GM19397 (cell line): ENCODE measurements at regions not wholly inside any gene's neighbourhood (a gene's known extent, or its start where the extent isn't known, plus 50 kb on each side); places are given as distances from the start of the nearest gene placed in this dataset.

Experiments used
- ATAC-seq: cut with Tn5 transposase; IDR thresholded peaks from one replicate; pipeline ENCODE4 v1.9.1; 2021; ENCODE audit warnings: mild to moderate bottlenecking, moderate library complexity; ENCODE audit not compliant: unreplicated experiment

DNA sequence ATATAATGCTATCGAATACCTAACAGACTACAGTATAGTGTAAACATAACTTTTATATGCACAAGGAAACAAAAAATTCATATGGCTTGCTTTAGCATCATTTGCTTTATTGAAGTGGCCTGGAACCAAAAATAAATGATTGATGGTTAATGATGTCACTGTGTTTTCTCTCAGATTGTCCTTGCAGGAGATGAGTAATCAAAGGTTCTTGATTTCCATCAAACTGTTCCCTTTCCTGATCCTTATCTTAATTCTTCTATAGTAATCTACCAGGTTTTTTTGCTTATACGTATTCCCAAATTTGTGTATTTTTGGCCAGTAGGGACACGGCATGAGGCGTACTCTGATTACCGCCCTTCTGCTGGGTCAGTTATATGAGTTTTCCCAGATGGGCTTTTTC, 104.9 kb upstream of the CXCR4 start:
- ATAC-seq = no peak

DNA sequence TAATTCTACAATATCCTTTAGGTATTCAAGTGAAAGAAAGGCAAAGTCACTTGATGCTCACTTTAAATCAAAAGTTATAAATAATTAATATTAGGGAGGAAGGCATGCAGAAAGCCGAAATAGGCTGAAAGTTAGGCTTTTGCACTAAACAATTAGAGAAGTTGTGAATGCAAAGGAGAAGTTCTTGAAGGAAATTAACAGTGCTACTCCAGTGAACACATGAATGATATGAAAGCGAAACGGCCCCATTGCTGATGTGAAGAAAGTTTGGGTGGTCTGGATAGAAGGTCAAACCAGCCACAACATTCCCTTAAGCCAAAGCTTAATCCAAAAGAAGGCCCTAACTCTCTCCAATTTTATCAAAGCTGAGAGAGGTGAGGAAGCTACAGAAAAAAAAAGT, 103.1 kb upstream of the CXCR4 start:
- ATAC-seq = no peak

DNA sequence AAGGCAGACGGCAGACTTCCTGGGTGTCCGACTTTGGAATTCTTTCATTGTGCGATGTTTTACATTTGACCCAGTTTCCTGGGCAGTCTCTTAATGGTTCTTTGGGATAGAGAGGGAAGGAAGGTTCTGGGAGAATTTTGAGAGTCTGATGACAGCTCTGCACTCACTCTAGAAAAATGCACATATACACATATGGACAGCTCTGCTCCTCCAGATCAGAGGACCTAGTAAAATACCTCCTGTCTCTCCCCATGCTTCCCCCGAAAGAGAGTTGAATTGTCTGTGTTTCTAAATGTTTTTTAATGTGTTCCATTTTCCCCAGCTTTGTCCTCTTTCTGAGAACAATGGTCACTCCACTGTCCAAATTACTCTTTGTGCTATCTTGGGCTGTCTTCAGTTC, 102.0 kb upstream of the CXCR4 start:
- no peak for ATAC-seq

DNA sequence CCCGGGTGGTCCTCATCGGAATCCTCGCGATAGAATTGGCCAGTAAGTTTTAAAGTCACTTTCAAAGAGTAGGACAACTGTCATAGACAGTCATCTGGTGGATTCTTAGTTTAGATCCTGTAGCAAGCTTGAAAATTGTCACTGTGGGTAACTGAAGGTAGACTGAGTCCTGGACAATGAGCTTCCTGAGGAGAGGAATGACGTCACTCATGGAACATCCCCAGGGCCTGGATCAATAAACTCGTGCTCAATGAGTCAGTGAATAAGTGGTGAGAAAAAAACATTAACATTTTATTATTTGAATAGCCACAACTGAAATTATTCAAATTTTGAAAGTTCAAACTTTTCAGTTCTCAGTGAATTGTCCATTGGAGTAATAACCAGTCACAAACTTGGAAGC, 101.4 kb upstream of the CXCR4 start:
- ATAC-seq = no peak

DNA sequence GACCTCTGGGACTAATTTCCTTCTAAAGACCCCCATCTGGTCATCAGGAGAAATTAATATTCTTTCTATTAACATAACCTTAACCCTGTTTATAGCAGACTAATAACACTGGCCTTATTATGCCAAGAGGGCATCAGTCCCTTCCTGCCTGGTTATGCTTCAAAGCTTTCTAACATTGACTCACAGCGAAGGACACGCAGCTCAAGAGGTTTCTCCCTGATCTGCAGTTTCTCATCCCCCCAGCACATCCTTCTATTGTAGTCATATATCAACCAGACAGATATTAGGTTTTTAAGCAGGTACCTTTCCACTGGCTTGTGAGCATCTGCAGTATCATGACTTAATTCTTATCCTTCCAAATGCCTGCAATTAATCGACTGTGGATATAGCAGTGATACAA, 100.0 kb upstream of the CXCR4 start:
- no peak for ATAC-seq

DNA sequence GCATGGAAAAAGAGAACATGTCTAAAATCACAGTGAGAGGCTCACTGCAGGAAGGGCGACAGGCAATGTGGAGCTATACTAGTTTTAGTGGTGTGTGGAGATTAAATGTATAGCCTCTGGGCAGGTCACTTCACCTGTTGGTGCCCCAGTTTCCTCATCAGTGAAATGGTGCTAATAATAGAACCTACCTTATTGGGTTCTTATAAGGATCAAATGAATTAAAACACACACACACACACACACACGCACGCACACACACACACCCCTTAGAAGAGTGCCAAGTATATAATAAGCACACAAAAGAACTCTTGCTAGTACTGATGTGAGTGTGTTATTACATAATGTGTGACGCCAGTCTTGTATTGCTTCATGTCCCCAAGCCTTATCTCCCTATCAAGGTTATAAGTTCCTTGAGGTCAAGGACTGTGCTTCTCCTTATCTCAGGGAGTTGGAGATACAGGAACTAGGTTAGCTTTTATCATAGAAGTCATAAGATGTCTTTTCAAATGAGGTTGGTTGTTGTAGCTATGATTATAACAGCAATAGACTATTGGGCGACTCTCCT, 98.0 kb upstream of the CXCR4 start:
- no peak for ATAC-seq

DNA sequence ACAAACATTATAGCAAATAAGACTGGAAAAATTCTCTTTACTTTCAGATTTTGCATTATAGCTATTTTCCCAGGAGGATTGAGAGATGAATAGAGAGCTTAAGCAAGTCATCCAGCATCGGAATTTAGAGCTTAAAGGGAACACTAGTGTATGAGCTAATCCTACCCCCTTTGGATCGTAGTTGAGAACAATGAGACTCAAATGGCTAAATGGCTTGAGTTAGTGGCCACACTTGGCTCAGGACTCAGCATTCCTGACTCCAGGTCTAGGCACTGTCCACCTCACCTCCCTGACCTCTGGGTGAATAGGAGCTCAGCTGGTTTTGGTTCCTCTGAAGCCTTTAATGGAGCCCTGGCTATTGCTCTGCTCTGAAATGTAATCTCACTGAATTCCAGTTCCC, 97.5 kb upstream of the CXCR4 start:
- no peak for ATAC-seq

DNA sequence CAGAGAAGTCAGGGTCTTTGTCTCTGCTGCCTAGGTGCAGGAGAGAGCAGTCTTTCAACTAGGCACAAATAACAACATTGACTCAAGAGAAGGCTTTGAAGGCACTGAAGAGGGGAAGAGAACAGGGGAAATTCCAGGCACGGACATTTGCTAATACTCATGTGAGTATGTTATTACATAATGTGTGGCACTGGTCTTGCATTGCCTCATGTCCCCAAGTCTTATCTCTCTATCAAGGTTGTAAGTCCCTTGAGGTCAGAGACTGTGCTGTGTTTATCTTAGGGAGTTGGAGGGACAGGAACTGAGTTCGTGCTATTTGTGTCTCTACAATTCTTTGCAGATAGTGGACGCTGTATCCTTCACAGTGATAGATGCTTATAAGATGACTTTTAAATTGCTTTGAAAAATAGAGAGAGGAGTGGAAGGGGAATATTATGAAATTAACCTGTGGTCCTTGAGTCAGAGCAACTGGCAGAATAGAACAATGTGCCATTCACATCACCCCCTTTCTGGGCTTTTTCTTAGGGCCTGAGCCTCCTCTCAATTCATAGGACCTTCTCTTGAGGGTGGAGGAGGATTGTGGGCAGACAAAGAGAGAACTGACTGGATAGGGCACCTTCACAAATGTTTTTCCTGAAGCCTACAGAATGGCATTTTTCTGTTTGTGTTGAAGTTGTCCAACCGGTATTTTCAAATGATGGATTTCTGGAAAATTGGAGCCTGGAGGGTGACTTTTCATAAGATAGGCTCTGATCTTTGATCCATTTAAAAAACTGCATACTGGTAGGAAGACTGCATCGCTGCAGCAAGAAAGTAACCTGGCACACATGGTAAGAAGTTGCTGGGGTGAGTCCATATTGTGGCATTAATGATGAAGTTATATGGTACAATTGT, 96.6 kb upstream of the CXCR4 start:
- no peak for ATAC-seq

DNA sequence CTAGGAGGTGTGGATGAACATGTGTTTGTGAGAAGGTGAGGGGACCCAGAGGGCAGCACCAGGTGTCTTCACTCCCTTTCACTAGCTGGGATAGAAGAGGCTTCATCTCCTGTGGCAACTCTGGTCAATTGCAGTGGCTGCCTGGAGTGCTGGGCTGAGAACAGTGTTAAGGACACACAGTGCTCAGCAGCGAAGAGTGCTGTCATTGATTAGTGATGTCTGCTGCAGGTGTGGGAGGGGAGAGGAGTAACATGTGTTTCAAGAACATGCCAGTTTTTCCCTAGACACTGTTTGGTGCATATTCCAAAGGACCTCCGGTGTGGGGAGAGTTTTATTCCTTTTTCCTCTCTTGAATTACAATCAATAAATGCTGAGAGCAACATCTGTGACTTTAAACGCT, 95.9 kb upstream of the CXCR4 start:
- ATAC-seq = no peak

DNA sequence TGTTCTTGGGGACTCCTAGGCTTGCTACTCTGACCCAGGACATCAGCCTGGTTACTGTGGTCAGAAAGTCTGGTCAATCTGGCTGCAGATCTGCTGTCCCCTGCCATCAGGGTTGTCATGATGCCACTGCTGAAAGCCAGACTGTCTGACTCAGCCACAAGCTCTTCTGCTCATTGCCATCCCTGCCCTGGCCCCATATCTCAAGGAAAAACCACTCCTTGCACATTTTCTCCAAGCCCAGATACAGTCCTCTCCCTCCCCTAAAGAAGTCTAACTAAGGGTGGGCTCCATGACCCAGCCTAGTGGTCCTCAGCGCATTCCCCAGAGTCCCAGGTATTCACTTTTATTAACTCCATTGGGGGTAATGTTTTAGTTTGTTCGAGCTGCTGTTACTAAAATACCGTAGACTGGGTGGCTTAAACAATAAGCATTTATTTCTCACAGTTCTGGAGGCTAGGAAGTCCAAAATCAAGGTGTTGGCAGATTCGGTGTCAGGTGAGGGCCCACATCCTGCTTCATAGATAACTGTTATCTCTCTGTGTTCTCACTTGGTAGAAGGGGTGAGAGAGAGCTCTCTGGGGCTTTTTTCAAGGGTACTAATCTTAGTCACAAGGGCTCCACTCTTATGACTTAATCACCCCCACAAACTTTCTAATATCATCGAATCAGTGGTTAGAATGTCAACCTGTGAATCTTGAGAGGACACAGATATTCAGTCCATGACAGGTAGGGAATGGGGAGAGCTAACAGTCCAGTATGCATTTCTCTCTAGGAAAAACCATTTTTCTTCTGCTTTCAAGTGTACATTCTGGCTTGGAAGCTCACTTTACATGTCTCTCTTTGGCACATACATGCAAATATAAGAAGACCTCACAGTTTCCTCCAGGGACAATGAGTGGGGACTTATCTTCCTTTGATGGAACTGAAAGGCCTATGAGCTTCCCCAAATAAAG, 94.8 kb upstream of the CXCR4 start:
- peak; percentile 58 for ATAC-seq

DNA sequence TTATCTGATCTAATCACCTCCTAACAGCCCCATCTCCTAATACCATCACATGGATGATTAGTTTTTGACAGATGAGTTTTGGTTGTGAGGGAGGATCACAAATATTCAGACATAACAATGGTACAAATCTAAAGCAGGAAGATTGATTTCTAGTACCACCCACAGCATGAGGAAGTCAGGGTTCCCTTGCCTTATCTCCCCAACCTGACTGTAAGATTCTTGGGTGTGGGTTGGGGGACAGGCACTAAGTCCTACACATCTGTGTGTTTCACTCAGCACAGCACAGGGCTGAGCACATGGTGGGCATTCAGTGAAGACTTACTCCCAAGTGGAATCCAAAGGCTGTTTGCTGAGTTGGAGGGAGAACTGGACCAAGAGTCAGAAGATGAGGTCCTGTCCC, 93.8 kb upstream of the CXCR4 start:
- ATAC-seq = no peak

DNA sequence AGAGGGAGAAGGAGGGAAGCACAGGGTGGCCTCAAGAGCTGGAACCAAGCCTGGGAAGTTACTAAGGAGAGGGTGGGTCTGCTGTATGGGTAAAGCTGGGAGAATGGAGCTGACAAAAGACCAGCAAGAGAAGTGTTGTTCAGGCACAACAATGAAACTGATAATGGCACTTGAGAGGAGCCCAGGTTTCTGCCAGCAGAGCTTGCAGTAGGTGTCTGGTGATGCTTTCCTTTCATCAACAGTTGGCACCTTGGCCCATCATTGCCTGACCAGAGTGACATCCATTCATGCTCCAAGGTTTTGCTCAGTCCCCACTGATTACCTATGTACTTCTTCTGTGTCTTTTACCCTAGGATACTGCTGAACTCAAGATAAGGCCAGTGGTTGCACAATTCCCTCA, 92.9 kb upstream of the CXCR4 start:
- ATAC-seq = no peak

DNA sequence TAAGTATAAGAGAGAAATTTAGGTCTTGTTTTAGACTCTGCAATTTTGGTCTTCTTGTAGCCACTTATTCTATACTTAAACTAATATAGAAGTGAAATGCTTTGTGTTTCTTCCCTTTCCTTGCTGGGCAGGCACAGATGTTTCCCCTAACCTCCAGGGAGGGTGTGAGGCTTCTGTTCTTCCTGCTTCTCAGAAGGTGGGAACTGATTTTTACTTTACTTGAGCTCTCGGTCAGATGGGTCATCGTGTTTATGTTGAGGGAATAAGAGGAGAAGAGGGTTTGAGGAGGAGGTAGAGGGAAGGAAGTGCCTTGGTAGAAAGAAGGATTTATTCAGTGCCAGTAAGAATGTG, 92.5 kb upstream of the CXCR4 start:
- ATAC-seq = no peak

DNA sequence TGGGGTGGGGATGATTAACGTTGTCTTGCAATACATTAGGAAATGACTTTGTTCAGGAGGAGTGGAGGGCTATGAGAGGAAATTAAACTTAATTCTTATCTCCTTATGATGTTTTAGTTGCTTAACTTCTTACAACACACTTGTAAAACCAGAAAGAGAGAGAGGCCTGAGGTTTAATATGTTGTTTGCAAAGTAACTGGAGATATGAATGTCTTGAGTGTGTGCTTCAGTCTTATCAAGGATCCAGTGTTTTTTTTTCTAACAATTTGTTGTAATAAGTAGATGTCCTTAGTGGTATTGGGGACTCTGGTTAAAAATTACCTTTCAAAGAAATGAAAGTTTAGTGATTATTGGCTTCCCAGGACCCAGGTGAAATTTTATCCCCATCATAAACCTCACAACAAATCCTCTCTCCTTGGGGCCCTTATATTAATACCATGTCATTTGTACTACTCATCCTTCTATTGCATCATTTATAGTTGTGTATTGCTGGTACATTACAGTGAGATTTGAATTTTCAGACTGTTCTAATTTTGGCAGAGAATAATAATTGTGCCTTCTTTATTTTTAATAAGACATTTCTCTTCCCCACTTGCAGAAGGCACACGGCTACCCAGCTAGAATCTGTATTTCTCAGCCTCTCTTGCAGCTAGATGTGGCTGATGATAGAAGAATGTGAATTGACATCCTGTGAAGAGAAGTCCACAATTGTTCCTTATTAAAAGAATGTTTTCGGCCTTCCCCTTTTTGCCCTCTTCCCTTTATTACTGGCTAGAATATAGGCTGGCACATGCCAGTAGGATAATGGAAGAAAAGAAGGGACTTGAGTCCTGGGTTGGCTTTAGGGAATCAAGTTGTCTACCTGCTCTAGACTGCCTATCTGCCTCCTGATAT, 91.9 kb upstream of the CXCR4 start:
- ATAC-seq = no peak

DNA sequence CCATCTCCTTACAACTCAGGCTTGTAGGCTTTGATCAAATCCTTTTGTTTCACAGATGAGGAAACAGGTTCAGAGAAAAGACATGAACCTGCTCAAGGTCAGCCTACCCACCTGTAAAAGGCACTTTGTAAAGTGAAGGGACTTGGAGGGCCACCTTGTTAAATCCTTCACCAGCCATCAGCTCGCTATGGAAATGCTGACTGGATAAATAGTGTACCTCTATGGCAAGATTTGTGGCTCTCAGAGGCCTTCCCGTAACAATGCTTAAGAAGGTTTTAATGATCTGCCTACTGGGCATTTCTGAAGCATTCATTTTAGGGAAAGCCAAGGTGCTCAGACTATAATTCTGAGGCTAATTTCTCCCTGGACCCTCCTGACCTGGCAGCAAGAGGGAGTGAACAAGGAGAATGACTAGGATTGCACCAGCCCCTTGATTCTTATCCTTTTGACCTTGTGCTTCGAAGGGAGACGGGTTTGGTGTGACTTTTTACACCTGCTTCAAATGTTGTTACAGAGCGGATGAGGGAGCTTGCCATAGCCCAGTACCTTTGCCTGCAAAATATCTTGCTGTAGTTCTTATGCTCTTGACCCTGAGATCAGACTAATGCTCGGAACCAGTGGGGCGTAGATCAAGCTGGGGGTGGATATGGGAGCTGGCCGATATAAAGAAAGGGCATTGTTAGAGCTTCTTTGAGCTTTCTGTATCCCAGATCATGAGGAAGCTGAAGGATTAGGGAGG, 90.9 kb upstream of the CXCR4 start:
- no peak for ATAC-seq

DNA sequence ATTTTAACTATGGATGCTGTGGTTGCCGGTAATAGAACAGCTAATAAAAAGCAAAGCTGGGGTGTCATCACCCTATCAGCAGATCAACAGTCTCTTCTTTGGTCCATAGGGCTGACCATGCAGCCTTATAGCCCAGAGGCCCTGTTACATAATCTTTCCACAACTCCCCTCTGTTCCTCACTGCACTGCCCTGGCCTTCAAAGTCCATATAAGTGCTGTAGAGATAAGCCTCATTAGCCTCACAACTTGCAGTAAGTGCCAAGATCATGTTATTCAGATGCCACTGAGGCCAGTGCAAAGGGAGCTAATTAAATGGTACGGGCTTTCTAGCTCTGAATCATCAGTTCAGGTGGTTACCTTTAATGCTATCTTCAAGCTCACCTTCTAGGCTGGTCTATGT, 89.7 kb upstream of the CXCR4 start:
- peak; percentile 8 for ATAC-seq

DNA sequence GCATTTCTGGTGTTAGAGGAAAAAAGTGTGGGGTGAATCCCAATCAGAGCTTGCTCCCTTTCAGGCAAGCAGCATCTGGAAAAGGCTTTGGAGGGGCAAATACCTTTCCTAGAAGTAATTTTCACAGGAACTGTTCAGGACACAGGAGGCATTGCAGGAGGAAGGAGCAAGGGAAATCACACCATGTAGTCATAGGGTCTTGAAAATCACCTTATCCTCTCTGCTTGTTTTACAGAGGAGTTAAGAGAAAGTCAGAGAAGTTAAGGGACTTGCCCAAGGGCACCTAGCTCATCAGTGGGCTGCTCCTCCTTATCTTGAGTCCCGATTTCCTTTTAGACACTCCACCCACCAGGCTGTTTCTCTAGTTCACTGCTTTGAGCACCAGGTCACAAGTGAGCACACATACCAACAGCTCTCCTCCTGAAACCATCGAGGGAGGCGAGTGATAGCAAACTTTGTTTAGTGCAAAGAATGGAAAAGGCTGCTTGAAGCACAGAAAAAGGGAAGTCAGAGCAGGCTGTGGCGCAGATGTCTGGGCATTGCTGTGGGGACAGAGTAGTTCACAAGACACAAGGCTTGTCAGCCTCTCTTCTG, 89.2 kb upstream of the CXCR4 start:
- peak; percentile 55 for ATAC-seq

DNA sequence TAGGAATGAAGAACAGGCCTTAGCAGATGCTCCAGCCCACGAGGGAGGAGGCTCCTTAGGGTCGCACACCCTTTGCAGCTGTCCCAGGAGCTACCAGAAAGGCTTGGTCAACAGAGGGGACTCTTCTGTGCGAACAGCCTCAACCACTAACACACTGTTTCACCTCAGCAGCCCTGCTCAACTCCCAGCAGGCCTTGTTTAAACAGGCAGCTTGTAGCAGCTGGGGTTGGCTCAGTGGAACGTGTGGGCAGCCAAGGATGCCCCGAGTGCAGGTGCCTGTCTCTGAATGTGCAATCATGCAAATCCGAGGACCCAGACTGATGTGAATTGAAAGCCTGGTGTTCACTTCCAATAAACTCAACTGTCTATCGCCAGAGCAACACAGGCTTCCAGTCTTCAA, 88.7 kb upstream of the CXCR4 start:
- ATAC-seq = peak; percentile 96

DNA sequence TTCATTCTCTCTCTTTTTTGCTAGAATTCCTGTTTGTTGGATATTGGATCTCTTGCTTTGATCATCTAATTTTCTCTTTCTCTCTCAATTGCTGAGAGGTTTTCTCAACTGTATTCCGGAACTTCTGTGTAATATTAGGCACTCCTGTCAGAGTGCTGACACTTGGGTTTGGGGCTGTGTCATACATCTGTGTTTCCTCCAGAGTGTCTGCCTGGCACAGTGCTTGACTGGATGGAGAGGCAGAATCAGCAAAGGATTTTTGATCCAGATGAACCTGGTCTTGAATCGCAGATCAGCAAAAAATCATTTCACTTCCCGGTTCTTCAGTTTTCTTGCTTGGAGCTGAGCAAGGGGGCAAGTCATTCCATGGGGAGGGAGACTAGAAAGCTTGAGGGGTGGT, 87.7 kb upstream of the CXCR4 start:
- no peak for ATAC-seq

DNA sequence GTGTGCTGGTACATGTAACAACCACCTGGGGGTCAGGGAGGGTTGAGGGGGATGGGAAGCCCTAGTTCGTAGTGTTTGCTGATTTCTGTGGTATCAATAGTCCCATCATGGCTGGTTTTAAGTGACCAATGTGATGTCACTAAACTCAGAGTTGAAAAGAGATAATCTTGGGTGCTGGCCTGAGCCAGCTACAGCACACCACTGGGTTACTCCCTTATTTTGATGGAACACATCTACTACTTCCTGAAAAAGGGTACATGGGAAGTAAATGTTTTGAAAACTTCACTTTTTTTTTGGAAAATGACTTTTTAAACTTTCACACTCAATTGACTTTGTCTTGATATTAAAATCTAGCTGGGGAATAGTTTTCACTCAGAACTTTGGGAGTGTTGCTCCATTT, 87.0 kb upstream of the CXCR4 start:
- no peak for ATAC-seq
